Adrenal gland (tissue), 9 donors: ENCODE measurements at regions not wholly inside any gene's neighbourhood (a gene's known extent, or its start where the extent isn't known, plus 50 kb on each side); places are given as distances from the start of the nearest gene placed in this dataset.

Experiments used
- DNase-seq, 7 donors: peaks; one replicate each; pipeline ENCODE4 v3.0.0-alpha.2; 2019 to 2020
- H3K27ac ChIP-seq, 5 donors: fragments of 200-600 bp; sonication (generic) in 4 of 5; 1 replicate in 3 of 5; 2 replicates in 2 of 5; pipeline versions ENCODE4 v1.5.1 to v1.8.0; 2016 to 2020; ENCODE audit warnings: mild to moderate bottlenecking in 1 of 5
- H3K27me3 ChIP-seq: fragments of 200-600 bp; 2 replicates; pipeline ENCODE4 v1.8.0; 2021
- H3K36me3 ChIP-seq, 2 donors: fragments of 200-600 bp; replicated peaks in 1 of 2; 1 replicate in 1 of 2; 2 replicates in 1 of 2; pipeline versions ENCODE4 v1.5.1 to v1.8.0; 2018 to 2022
- H3K4me1 ChIP-seq, 2 donors: fragments of 200-600 bp; replicated peaks in 1 of 2; 1 replicate in 1 of 2; 2 replicates in 1 of 2; pipeline versions ENCODE4 v1.5.1 to v1.8.0; 2018 to 2021
- H3K4me3 ChIP-seq, 4 donors: fragments of 200-600 bp; sonication (generic) in 3 of 4; one replicate each; pipeline ENCODE4 v1.5.1; 2016 to 2018
- H3K9me3 ChIP-seq, 3 donors: fragments of 200-600 bp; sonication (generic) in 1 of 3; replicated peaks in 1 of 3; 1 replicate in 2 of 3; 2 replicates in 1 of 3; pipeline versions ENCODE4 v1.5.1 to v1.8.0; 2016 to 2021
- POLR2A ChIP-seq, 2 donors: fragments of 450-650 bp; IDR thresholded peaks; one replicate each; pipeline ENCODE4 v1.6.1; 2017; ENCODE audit warnings: antibody characterized with exemption in 2 of 2, mild to moderate bottlenecking in 2 of 2, moderate library complexity in 1 of 2
- WGBS, 4 donors: extraction: QIAGEN DNeasy Blood & Tissue Kit in 2 of 4; methylation state at CpG; one replicate each; pipeline versions ENCODE4 v1.1.5 to v1.1.7; 2013 to 2017; 5-methylcytosine and 5-hydroxymethylcytosine counted together
- intact Hi-C, 2 donors: fragments of 100-400 bp; cut with DNase I; formaldehyde crosslinking; loops; one replicate each; pipeline versions ENCODE4 v1.14.1 to v1.15.0; 2022 to 2023
- TF ChIP-seq, protein P1 (sequence below), 6 experiments: fragments of 450-650 bp in 4 of 6; fragments of 200-600 bp in 2 of 6; sonication (generic) in 1 of 6; IDR thresholded peaks; 1 replicate in 5 of 6; 2 replicates in 1 of 6; pipeline versions ENCODE4 v1.5.1 to v1.8.0; 2016 to 2021; ENCODE audit warnings: antibody characterized with exemption in 6 of 6, mild to moderate bottlenecking in 2 of 6, moderate library complexity in 1 of 6
- donor health status: healthy with polysubstance abuse.
- donor health status: Bipolar disorder and iron deficiency.
- donor health status: DM: yes; HTN: yes; CAD: no.
- donor health status: DM: no; HTN: no; CAD: no.
- donor health status: DM: no; HTN: no; CAD: no.

DNA sequence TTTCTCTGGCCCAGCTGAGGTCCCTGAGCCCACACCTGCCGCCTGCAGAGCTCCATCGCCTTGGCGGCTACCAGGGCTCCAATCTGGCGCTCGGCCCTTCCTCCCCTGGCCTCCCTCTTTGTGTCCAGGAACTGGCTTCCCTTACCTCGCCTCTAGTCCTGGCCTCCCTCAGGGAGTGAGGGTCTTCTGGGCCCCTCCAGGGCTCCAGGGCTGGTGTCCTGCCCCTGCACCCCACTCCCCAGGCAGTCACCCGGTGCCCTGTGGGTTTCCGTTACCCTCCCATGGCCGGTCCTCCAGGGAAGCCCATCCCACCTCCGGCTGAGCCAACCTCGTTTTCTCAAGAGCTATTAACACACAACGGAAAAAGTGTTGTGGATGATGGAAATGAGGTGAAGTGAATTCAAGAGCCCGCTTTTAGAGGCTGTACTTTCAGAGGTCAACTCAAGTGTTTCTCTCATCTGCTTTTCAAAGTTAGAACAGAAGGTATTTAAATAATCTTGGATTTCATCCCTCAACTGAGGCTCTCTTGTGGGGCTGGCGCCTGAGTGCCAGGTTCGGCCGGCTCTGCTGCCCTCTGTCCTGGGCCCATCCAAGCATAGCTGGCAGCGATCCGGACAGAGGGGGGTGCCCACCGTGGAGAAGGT is 131.9 kb downstream of the ASB1 start:
- H3K4me3 ChIP-seq = no peak overlapping the region
- no peaks in the 10 kb centered on the region for H3K9me3 ChIP-seq
- no peak for DNase-seq
- intact Hi-C loops = no loop called here
- H3K27me3 ChIP-seq = no peaks in the 10 kb centered on the region
- H3K4me1 ChIP-seq = no peaks in the 10 kb centered on the region
- TF ChIP-seq, protein P1, sequence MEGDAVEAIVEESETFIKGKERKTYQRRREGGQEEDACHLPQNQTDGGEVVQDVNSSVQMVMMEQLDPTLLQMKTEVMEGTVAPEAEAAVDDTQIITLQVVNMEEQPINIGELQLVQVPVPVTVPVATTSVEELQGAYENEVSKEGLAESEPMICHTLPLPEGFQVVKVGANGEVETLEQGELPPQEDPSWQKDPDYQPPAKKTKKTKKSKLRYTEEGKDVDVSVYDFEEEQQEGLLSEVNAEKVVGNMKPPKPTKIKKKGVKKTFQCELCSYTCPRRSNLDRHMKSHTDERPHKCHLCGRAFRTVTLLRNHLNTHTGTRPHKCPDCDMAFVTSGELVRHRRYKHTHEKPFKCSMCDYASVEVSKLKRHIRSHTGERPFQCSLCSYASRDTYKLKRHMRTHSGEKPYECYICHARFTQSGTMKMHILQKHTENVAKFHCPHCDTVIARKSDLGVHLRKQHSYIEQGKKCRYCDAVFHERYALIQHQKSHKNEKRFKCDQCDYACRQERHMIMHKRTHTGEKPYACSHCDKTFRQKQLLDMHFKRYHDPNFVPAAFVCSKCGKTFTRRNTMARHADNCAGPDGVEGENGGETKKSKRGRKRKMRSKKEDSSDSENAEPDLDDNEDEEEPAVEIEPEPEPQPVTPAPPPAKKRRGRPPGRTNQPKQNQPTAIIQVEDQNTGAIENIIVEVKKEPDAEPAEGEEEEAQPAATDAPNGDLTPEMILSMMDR (IDR thresholded peaks at IDR 0.05) = no peak
- TF ChIP-seq POLR2A (IDR thresholded peaks at IDR 0.05) = no peak
- H3K27ac ChIP-seq = no peak overlapping the region
- WGBS, 4 donors = 87 to 94% (median 90%) methylated on average over 18 to 19 of the region's 19 CpGs
- no peaks in the 10 kb centered on the region for H3K36me3 ChIP-seq

DNA sequence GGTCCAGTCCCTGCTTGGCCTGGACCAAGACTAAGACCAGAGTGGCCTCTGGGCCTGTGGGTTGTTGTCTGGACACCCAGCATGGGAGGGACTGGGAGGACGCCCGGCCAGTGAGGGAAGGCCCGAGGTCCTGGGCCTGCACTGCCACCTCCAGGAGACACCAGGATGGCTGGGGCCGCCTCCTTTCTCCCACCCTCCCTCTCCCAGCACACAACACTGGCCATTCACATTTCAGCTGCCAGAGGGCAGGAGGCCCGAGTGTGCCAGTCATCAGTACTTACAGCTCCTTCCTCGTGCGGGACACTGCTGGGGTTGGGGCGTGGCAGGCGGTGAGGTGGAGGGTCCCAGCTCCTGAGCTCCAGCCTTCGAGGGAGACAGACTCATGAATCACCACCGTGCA is 133.5 kb downstream of the ASB1 start:
- Histone ChIP-seq H3K4me3 (no peak overlapping the region), H3K27me3 (no peaks in the 10 kb centered on the region), H3K9me3 (no peaks in the 10 kb centered on the region), H3K4me1 (no peaks in the 10 kb centered on the region), H3K36me3 (no peaks in the 10 kb centered on the region), H3K27ac (no peak overlapping the region)
- intact Hi-C loops = no loop called here
- TF ChIP-seq POLR2A (IDR thresholded peaks at IDR 0.05) = no peak
- TF ChIP-seq, protein P1 (IDR thresholded peaks at IDR 0.05) = no peak
- 78 to 85% (median 81%) methylated on average over 7 to 11 of the region's 11 CpGs for WGBS, 4 donors
- no peak for DNase-seq

DNA sequence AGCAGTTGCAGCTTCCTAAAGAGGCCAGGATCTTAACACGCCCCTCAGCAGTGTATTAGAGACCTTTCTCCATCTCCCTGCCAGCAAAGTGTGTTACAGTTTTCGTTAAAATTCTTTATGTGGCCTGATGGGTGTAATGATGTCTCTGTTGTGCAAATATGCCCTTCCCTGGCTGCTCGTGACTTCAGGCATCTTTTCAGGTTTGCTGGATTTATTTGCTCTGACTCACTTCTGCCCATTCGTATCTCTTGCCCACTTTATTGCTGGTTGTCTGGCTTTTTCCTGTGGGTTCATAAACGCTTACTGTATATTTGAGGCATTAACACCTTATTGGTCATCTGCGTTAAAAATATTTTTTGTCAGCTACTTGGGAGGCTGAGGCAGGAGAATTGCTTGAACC is 134.5 kb downstream of the ASB1 start:
- Histone ChIP-seq H3K27ac (no peak overlapping the region), H3K4me1 (no peaks in the 10 kb centered on the region), H3K9me3 (no peaks in the 10 kb centered on the region), H3K27me3 (no peaks in the 10 kb centered on the region), H3K36me3 (no peaks in the 10 kb centered on the region), H3K4me3 (no peak overlapping the region)
- TF ChIP-seq, protein P1 (IDR thresholded peaks at IDR 0.05) = no peak
- no peak for TF ChIP-seq POLR2A (IDR thresholded peaks at IDR 0.05)
- 74 to 85% (median 77%) methylated on average over 6 of the region's 6 CpGs for WGBS, 4 donors
- intact Hi-C loops = no loop called here
- no peak for DNase-seq

DNA sequence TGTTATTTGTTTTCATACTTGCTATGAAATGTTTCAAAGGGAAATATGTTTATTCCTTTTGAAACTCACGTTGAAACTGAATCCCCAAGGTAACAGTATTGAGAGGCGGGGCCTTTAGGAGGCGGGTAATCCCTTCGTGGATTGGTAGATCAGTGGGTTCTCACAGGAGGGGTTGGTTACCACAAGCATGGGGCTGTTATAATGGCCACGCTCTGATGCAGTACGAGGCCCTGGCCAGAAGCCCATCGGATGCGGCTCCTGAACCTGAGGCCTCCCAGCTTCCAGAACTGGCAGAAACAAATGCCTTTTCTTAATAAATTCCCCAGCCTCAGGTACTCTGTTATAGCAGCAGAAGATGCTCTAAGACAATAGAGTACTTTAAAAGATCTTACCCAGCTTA is 135.7 kb downstream of the ASB1 start:
- DNase-seq = no peak
- H3K4me3 ChIP-seq = no peak overlapping the region
- no peaks in the 10 kb centered on the region for H3K4me1 ChIP-seq
- WGBS, 4 donors = 80 to 88% (median 83%) methylated on average over 8 of the region's 8 CpGs
- no peaks in the 10 kb centered on the region for H3K27me3 ChIP-seq
- no peaks in the 10 kb centered on the region for H3K36me3 ChIP-seq
- TF ChIP-seq, protein P1 (IDR thresholded peaks at IDR 0.05) = no peak
- no peaks in the 10 kb centered on the region for H3K9me3 ChIP-seq
- intact Hi-C loops = no loop called here
- H3K27ac ChIP-seq = no peak overlapping the region
